GM12872 (cell line): ENCODE measurements at regions not wholly inside any gene's neighbourhood (a gene's known extent, or its start where the extent isn't known, plus 50 kb on each side); places are given as distances from the start of the nearest gene placed in this dataset.

Source experiments
- CTCF ChIP-seq: IDR thresholded peaks from 3 replicates; pipeline ENCODE4 v1.5.1; 2011; ENCODE audit warnings: low read depth, mild to moderate bottlenecking, low read length, moderate library complexity; ENCODE audit not compliant: insufficient read depth

GRCh38 chr9:27844797-27845196, 271.5 kb upstream of the C9orf72 start:
- TF ChIP-seq CTCF: no peak

GRCh38 chr9:27847380-27847779, 274.1 kb upstream of the C9orf72 start:
- no peak for TF ChIP-seq CTCF

GRCh38 chr9:27847818-27848217, 274.5 kb upstream of the C9orf72 start:
- no peak for TF ChIP-seq CTCF

GRCh38 chr9:27848315-27848714, 275.0 kb upstream of the C9orf72 start:
- TF ChIP-seq CTCF: no peak

- no peak for TF ChIP-seq CTCF
Observed at GRCh38 chr9:27851858-27852257, 278.6 kb upstream of the C9orf72 start.

GRCh38 chr9:27853529-27853928, 280.2 kb upstream of the C9orf72 start:
- TF ChIP-seq CTCF: no peak

- TF ChIP-seq CTCF: no peak
Observed at GRCh38 chr9:27856054-27856453, 282.8 kb upstream of the C9orf72 start.

GRCh38 chr9:27856748-27857147, 283.5 kb upstream of the C9orf72 start:
- no peak for TF ChIP-seq CTCF
